Epithelial cell of proximal tubule (primary cell): ENCODE measurements at regions not wholly inside any gene's neighbourhood (a gene's known extent, or its start where the extent isn't known, plus 50 kb on each side); places are given as distances from the start of the nearest gene placed in this dataset.

ENCODE experiments used
- DNase-seq: peaks from one replicate; pipeline ENCODE4 v3.0.0-alpha.2; 2011; ENCODE audit warnings: low read depth
- H3K4me3 ChIP-seq: 2 replicates; pipeline ENCODE4 v1.5.1; 2011; ENCODE audit warnings: low read depth, mild to moderate bottlenecking, low read length
- TF ChIP-seq, protein P1 (sequence below): conservative IDR thresholded peaks from 2 replicates; pipeline ENCODE4 v1.5.1; 2012; ENCODE audit warnings: low read depth, mild to moderate bottlenecking, low read length

DNA sequence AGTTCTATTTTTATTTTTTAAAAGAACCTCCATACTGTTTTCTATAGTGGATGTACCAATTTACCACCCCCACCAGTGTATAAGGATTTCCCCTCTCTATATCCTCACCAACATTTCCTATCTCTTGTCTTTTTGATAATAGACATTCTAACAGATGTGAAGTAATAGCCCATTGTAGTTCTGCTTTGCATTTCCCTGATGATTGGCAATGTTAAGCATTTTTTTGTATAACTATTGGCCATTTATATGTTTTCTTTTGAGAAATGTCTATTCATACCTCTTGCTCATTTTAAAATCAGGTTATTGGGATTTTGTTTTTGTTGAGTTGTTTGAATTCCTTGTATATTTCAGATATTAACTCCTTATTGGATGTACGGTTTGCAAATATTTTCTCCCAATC, 251.1 kb upstream of the HTR2C start:
- TF ChIP-seq, protein P1, sequence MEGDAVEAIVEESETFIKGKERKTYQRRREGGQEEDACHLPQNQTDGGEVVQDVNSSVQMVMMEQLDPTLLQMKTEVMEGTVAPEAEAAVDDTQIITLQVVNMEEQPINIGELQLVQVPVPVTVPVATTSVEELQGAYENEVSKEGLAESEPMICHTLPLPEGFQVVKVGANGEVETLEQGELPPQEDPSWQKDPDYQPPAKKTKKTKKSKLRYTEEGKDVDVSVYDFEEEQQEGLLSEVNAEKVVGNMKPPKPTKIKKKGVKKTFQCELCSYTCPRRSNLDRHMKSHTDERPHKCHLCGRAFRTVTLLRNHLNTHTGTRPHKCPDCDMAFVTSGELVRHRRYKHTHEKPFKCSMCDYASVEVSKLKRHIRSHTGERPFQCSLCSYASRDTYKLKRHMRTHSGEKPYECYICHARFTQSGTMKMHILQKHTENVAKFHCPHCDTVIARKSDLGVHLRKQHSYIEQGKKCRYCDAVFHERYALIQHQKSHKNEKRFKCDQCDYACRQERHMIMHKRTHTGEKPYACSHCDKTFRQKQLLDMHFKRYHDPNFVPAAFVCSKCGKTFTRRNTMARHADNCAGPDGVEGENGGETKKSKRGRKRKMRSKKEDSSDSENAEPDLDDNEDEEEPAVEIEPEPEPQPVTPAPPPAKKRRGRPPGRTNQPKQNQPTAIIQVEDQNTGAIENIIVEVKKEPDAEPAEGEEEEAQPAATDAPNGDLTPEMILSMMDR = no peak
- no peak overlapping the region for H3K4me3 ChIP-seq
- no peak for DNase-seq

DNA sequence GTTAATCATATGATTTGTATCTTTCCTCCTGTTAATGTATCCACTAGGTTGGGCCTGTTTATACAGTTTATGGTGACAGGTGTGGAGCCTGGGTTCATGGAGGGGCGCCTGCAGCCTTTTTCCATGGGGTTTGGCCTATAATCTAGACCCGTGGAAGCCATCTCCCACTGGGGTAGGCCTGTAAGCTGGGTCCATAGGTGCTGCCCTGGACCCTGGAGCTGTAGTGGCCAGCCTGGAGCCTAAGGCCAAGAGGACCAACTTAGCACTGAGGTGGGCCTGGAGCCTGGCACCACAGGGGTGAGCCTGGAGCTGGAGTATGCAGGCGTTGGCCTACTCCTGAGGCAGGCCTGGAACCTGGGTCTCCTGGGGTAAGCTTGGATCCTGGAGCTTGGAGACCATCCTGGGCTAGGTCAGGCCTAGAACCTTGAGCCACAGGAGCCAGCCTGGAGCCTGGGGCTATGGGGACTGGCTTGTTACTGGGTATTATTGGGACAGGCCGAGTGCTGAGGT, 249.4 kb upstream of the HTR2C start:
- TF ChIP-seq, protein P1 = no peak
- H3K4me3 ChIP-seq = no peak overlapping the region
- DNase-seq = no peak

GRCh38 chrX:114338870-114339269, 245.0 kb upstream of the HTR2C start:
- TF ChIP-seq, protein P1 = no peak
- no peak overlapping the region for H3K4me3 ChIP-seq
- no peak for DNase-seq

- H3K4me3 ChIP-seq = no peak overlapping the region
- DNase-seq = no peak
- TF ChIP-seq, protein P1 = peak; percentile 59
Observed at GRCh38 chrX:114344756-114345349, 239.0 kb upstream of the HTR2C start.

DNA sequence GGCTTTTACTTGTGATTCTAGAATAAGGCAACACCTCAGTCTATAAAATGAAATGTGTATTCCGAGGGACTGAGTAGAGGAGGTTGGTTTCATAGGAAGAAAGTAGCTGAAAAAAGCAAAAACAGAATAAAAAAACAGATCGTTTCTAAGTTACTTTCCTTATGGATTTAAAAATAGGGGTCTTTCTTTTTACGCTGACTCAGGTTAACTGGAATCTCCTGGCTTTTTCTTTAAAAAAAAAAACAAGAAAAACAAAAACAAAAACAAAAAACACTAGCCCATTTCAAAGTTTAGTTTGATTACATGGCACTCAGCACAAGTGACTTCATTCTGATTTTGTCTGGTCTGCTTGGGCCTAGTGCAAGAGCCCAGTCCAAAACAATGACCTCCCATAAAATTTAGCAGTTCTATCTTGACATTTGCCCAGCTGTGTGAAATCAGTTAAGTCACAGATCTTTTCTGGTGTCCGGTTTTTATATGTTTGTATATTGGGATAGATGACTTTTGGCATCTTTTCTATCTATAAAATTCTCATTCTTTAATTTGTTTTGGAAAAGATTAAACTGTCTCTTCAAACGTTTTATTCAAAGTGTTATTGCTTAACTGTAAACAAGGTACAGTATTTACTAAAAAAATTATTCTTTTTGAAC, 222.7 kb upstream of the HTR2C start:
- no peak for DNase-seq
- H3K4me3 ChIP-seq = no peak overlapping the region
- TF ChIP-seq, protein P1 = no peak

DNA sequence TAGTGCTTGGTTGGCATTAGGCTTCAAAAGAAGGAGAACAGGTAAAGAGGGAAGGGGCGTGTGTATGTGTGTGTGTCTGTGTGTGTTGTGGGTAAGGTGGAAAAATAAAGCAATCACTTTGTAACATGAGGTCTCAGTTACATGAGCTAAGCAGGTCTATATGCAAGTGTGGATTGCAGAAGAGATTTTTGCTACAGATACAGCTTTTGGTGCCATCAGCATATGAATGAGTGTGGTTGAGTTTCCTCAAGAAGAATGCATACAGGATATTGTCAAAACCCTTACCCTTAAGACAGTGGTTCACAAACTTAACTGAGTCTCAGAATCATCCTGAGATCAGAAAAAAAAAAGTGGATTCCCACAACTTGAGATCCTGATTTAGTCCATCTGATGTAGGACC, 220.5 kb upstream of the HTR2C start:
- H3K4me3 ChIP-seq = no peak overlapping the region
- DNase-seq = no peak
- TF ChIP-seq, protein P1 = no peak
